ENCODE measurements at regions not wholly inside any gene's neighbourhood (a gene's known extent, or its start where the extent isn't known, plus 50 kb on each side); places are given as distances from the start of the nearest gene placed in this dataset.

DNA sequence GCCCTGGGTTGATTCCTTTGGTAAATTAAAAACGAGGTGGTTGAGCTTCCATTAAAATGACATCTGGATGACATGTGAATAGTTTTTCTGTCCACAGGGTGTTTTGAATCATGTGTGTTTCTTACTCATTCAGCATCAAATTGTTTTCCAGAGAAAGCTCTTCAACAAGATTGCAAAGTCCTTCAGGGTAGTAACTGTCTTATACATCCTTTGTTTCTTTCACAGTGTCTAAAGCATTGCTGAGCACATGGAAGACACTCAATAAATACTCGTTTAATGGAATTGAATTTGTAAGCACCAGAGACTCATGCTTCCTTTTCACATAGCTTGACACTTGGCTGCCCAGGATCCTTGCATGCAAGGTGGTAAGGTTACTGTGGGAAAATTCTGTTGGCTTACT lies 223.1 kb upstream of the CNTN6 start:
- TF ChIP-seq, protein P1, sequence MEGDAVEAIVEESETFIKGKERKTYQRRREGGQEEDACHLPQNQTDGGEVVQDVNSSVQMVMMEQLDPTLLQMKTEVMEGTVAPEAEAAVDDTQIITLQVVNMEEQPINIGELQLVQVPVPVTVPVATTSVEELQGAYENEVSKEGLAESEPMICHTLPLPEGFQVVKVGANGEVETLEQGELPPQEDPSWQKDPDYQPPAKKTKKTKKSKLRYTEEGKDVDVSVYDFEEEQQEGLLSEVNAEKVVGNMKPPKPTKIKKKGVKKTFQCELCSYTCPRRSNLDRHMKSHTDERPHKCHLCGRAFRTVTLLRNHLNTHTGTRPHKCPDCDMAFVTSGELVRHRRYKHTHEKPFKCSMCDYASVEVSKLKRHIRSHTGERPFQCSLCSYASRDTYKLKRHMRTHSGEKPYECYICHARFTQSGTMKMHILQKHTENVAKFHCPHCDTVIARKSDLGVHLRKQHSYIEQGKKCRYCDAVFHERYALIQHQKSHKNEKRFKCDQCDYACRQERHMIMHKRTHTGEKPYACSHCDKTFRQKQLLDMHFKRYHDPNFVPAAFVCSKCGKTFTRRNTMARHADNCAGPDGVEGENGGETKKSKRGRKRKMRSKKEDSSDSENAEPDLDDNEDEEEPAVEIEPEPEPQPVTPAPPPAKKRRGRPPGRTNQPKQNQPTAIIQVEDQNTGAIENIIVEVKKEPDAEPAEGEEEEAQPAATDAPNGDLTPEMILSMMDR (conservative IDR thresholded peaks at IDR 0.05; ENCODE audit: low read depth, low read length): no peak
- TF ChIP-seq EZH2 (IDR thresholded peaks at IDR 0.05; ENCODE audit: low read length, unreplicated experiment): no peak
